ENCODE measurements at regions not wholly inside any gene's neighbourhood (a gene's known extent, or its start where the extent isn't known, plus 50 kb on each side); places are given as distances from the start of the nearest gene placed in this dataset.
"Not testable (repeated sequence)": the region's sequence is repeated elsewhere in the genome, so short reads cannot be mapped to it uniquely, and the experiment has no call there.

DNA sequence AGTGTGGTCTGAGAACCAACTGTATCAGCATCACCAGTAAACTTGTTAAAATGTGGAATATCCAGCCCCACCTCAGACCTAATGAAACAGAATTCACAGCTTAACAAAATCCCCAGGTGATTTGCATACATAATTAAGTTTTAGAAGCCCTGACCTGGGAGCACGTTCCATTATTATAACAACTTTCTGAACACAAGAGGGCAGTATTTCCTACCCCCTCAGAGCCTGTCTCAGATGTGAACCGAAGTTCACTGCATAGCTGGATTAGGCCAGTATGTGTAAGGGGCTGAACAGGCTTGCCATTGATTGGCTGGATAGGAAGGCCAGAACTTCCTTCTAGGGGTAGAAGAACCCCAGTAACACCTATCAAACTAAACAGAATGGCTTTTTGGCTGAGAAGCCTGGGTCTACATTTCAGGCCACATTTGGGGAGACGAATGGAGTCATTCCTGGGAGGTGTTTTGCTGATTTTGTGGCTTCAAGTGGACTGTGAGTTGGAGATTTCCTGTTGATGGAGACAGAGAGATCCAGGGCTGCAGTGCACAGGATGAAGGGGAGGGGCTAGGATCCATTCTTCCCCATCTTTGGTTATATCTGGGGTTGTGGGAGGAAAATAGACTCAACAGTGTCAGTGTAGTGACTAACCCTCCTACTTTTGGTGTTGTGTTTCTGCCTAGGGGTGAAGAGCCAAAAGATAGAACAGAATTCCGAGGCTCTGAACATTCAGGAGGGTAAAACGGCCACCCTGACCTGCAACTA is 94.7 kb upstream of the OR4E1 start:
- no peak for FAIRE-seq
- no peak for DNase-seq (ENCODE audit: insufficient read length, low spot score)
- TF ChIP-seq POLR2A (IDR thresholded peaks at IDR 0.05; ENCODE audit: low read depth, low read length) (no peak), SPI1 (IDR thresholded peaks at IDR 0.05; ENCODE audit: low read depth, low read length) (no peak), PAX5 (IDR thresholded peaks at IDR 0.05; ENCODE audit: insufficient read depth, low read length, severe bottlenecking) (no peak), POU2F2 (IDR thresholded peaks at IDR 0.05; ENCODE audit: low read depth, low read length) (no peak), POLR2AphosphoS5 (IDR thresholded peaks at IDR 0.05; ENCODE audit: low read depth, low read length) (no peak), TAF1 (IDR thresholded peaks at IDR 0.05; ENCODE audit: low read depth, low read length) (no peak)

DNA sequence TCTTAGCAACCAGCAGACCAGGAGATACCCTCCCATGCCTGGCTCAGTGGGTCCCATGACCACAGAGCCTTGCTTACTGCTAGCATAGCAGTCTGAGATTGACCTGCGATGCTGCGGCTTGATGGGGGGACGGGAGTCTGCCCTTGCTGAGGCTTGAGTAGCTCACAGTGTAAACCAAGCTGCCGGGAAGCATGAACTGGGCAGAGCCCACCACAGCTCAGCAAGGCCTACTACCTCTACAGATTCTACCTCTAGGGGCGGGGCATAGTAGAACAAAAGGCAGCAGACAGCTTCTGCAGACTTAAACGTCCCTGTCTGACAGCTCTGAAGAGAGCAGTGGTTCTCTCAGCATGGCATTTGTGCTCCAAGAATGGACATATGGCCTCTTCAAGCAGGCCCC is 86.7 kb upstream of the OR4E1 start:
- not testable (repeated sequence) for DNase-seq (ENCODE audit: insufficient read length, low spot score); FAIRE-seq

DNA sequence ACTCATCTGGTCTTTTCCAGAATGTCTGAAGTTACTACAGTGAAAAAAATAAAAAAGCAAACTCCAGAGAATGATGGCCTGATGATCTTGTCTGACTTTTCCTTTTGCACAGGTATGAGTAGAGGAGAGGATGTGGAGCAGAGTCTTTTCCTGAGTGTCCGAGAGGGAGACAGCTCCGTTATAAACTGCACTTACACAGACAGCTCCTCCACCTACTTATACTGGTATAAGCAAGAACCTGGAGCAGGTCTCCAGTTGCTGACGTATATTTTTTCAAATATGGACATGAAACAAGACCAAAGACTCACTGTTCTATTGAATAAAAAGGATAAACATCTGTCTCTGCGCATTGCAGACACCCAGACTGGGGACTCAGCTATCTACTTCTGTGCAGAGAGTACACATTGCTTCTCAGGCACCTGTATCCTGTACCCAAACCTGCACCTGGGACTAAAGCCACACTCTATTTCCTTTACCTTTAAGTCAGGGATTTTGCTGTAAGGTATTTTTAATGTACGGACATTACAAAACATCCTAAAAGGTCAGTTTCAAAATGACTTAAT is 75.8 kb upstream of the OR4E1 start:
- FAIRE-seq (no peak), DNase-seq (ENCODE audit: insufficient read length, low spot score) (no peak)
- TF ChIP-seq POU2F2 (IDR thresholded peaks at IDR 0.05; ENCODE audit: low read depth, low read length) (no peak), POLR2AphosphoS5 (IDR thresholded peaks at IDR 0.05; ENCODE audit: low read depth, low read length) (no peak), SPI1 (IDR thresholded peaks at IDR 0.05; ENCODE audit: low read depth, low read length) (no peak), POLR2A (IDR thresholded peaks at IDR 0.05; ENCODE audit: low read depth, low read length) (no peak), TAF1 (IDR thresholded peaks at IDR 0.05; ENCODE audit: low read depth, low read length) (no peak), PAX5 (IDR thresholded peaks at IDR 0.05; ENCODE audit: insufficient read depth, low read length, severe bottlenecking) (no peak)

DNA sequence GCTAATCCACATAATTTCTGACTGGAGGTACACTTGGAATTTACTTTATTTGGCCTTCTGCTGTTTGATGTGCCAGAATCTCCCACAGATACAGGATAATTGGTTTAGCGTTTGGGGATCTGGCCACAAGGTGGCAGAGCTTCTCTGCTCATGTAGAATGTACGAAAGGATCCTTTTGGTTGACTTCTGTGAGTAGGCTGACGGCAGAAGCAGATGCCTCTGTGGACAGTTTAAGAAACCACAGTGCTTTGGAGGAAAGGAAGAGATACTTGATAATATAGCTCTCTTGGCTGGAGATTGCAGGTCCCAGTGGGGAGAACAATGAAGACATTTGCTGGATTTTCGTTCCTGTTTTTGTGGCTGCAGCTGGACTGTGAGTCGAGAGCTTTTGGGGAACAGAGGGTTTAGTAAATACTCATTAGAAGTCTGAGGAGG is 75.3 kb upstream of the OR4E1 start:
- TF ChIP-seq POU2F2 (IDR thresholded peaks at IDR 0.05; ENCODE audit: low read depth, low read length) (no peak), SPI1 (IDR thresholded peaks at IDR 0.05; ENCODE audit: low read depth, low read length) (no peak), PAX5 (IDR thresholded peaks at IDR 0.05; ENCODE audit: insufficient read depth, low read length, severe bottlenecking) (no peak), POLR2A (IDR thresholded peaks at IDR 0.05; ENCODE audit: low read depth, low read length) (no peak), POLR2AphosphoS5 (IDR thresholded peaks at IDR 0.05; ENCODE audit: low read depth, low read length) (no peak), TAF1 (IDR thresholded peaks at IDR 0.05; ENCODE audit: low read depth, low read length) (no peak)
- DNase-seq (ENCODE audit: insufficient read length, low spot score): no peak
- peak; percentile 74 for FAIRE-seq

DNA sequence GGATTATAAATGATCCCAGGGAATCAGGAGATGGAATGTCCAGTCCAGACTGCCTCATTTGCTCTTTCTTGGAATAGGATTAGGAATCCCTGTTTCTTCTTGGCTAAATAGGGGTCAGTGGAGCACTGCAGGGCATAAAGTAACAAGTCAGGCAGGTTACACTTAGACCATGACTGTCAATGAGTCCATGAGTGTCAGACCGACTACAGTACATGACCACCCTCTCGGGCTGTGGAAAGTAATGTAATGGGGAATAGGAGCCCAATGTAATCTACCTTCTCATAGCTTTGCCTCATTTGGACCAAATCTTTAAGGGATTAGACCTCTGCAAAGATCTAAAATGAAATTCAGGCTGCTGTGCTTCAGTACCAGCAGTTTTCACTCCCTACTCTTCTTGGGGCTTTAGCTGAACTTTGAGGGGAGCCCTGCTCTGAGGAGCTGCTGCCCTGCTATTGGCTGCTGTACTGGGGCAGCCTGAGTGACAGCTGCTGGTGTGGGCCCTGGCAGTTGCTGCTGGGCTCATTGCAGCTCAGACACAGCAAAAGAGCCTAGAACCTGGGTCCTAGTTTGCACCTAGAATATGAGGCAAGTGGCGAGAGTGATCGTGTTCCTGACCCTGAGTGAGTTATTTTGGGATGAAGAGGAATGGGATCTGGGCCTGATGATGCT is 62.2 kb upstream of the OR4E1 start:
- FAIRE-seq (no peak), DNase-seq (ENCODE audit: insufficient read length, low spot score) (no peak)
- TF ChIP-seq POLR2AphosphoS5 (IDR thresholded peaks at IDR 0.05; ENCODE audit: low read depth, low read length) (no peak), TAF1 (IDR thresholded peaks at IDR 0.05; ENCODE audit: low read depth, low read length) (no peak), PAX5 (IDR thresholded peaks at IDR 0.05; ENCODE audit: insufficient read depth, low read length, severe bottlenecking) (no peak), SPI1 (IDR thresholded peaks at IDR 0.05; ENCODE audit: low read depth, low read length) (no peak), POLR2A (IDR thresholded peaks at IDR 0.05; ENCODE audit: low read depth, low read length) (no peak), POU2F2 (IDR thresholded peaks at IDR 0.05; ENCODE audit: low read depth, low read length) (no peak)

DNA sequence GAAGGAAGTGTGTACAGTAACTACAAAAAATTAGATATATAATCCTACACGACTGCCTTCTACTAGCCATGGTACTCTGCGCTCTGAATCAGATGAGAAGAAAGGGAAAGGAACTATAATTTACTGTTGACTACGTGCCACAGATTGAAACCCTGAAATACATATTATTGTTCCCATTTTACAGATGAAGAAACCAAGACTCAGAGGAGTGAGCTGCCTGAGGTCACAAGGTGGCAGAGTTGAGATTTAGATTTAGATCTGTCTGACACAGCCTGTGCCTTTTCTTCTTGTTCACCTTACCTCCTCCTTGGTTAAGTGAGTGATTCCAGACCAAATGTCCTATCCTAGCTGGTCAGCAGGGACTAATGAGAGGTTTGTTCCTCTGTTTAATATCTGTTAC is 61.6 kb upstream of the OR4E1 start:
- FAIRE-seq: no peak
- TF ChIP-seq PAX5 (IDR thresholded peaks at IDR 0.05; ENCODE audit: insufficient read depth, low read length, severe bottlenecking): no peak
- no peak for TF ChIP-seq POLR2A (IDR thresholded peaks at IDR 0.05; ENCODE audit: low read depth, low read length)
- no peak for TF ChIP-seq POU2F2 (IDR thresholded peaks at IDR 0.05; ENCODE audit: low read depth, low read length)
- TF ChIP-seq SPI1 (IDR thresholded peaks at IDR 0.05; ENCODE audit: low read depth, low read length): no peak
- no peak for TF ChIP-seq POLR2AphosphoS5 (IDR thresholded peaks at IDR 0.05; ENCODE audit: low read depth, low read length)
- no peak for DNase-seq (ENCODE audit: insufficient read length, low spot score)

DNA sequence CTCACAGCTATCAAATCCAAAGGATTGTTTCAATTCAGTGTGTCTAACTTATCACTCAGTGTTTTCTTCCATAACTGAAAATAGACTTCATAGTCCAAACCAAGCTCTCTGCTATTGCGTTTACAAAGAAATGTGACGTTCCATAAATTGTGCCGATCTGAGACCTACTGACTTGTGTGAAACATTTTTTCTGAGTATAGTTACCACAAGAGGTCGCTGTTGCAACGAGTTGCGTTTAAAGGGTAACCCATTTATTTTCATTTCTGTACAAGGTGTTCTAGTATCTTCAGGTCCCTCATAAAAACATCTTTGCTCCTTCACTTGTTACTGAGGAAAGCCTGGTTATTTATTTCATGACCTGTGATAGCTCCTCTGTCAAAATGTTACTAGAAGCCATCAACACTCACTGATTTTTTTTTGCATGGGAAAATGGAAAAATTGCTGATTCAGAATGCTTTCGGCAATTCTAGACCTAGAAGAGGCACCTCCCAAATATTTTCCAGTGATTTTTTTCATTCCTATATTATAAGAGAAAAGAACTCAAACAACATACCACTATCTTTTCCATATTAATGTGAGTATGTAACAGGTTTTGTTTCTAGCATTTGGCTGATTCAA is 60.9 kb upstream of the OR4E1 start:
- DNase-seq (ENCODE audit: insufficient read length, low spot score) (peak; percentile 5), FAIRE-seq (peak; percentile 70)
- TF ChIP-seq POLR2A (IDR thresholded peaks at IDR 0.05; ENCODE audit: low read depth, low read length): no peak
- TF ChIP-seq SPI1 (IDR thresholded peaks at IDR 0.05; ENCODE audit: low read depth, low read length): no peak

DNA sequence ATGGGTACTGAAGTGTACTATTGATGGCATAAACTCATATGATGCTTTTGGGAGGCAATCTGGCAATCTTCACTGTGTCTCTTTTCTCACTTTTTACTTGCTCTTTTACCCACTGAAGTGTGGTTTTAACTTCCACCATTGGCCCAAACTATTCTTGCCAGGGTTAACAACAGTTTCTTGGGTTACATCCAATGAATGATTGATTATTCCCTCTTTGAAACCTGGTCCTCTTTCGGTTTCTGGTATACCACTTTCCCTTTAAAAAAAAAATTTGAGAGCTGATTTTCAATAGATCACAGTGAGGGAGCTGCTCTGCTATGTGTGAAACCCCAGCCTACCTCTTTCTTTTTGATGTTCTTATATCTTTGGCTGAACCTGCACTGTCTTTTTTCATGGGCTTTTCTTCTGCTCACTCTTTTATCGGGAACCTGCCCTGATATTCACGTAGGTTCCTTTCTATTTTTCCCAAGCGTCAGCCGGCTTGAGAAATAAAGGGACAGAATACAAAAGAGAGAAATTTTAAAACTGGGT is 56.1 kb upstream of the OR4E1 start:
- no peak for DNase-seq (ENCODE audit: insufficient read length, low spot score)
- FAIRE-seq: no peak
- TF ChIP-seq PAX5 (IDR thresholded peaks at IDR 0.05; ENCODE audit: insufficient read depth, low read length, severe bottlenecking) (no peak), POLR2AphosphoS5 (IDR thresholded peaks at IDR 0.05; ENCODE audit: low read depth, low read length) (no peak), SPI1 (IDR thresholded peaks at IDR 0.05; ENCODE audit: low read depth, low read length) (no peak), TAF1 (IDR thresholded peaks at IDR 0.05; ENCODE audit: low read depth, low read length) (no peak), POLR2A (IDR thresholded peaks at IDR 0.05; ENCODE audit: low read depth, low read length) (no peak), POU2F2 (IDR thresholded peaks at IDR 0.05; ENCODE audit: low read depth, low read length) (no peak)

DNA sequence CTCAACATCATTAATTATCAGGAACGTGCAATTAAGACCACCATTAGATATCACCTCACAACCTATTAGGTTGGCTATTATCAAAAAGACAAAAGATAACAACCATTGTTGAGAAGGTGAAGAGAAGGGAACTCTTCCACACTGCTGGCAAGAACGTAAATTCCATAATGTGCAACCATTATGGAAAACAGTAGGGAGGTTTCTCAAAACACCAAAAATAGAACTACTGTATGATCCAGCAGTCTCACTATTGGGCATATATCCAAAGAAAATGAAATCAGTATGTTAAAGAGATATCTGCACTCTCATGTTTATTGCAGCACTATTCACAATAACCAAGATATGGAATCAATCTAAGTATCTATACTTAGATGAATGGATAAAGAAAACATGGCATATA is 51.6 kb upstream of the OR4E1 start:
- FAIRE-seq: no peak
- TF ChIP-seq TAF1 (IDR thresholded peaks at IDR 0.05; ENCODE audit: low read depth, low read length) (no peak), POU2F2 (IDR thresholded peaks at IDR 0.05; ENCODE audit: low read depth, low read length) (no peak), SPI1 (IDR thresholded peaks at IDR 0.05; ENCODE audit: low read depth, low read length) (no peak), POLR2AphosphoS5 (IDR thresholded peaks at IDR 0.05; ENCODE audit: low read depth, low read length) (no peak), POLR2A (IDR thresholded peaks at IDR 0.05; ENCODE audit: low read depth, low read length) (no peak), PAX5 (IDR thresholded peaks at IDR 0.05; ENCODE audit: insufficient read depth, low read length, severe bottlenecking) (no peak)
- no peak for DNase-seq (ENCODE audit: insufficient read length, low spot score)
